ENCODE measurements at regions not wholly inside any gene's neighbourhood (a gene's known extent, or its start where the extent isn't known, plus 50 kb on each side); places are given as distances from the start of the nearest gene placed in this dataset.

DNA sequence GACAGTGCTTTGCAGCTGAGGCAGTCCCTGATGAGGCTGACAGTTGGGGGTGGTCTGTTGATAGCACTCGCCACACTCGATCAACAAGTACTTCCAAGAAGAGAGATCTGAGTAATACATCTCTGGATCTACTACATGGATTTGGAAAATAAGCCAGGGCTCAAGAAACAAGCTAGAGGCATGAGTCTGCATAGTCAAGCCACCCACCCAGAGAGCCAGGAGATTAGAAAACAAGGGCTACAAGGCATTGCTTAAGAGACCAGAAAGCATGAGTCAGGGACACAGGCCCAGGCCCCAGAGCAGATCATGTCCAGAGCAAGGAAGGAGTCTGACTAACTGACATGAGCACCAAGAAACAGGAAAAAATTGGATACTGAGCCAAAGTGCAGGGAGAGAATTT, 196.9 kb upstream of the CWC22 start:
- no peak overlapping the region for H3K4me3 Mint-ChIP-seq (ENCODE audit: low read depth)
- peaks cover 9% of the 10 kb centered on the region for H3K9me3 Mint-ChIP-seq (ENCODE audit: low read depth)
- TF ChIP-seq, protein P1, sequence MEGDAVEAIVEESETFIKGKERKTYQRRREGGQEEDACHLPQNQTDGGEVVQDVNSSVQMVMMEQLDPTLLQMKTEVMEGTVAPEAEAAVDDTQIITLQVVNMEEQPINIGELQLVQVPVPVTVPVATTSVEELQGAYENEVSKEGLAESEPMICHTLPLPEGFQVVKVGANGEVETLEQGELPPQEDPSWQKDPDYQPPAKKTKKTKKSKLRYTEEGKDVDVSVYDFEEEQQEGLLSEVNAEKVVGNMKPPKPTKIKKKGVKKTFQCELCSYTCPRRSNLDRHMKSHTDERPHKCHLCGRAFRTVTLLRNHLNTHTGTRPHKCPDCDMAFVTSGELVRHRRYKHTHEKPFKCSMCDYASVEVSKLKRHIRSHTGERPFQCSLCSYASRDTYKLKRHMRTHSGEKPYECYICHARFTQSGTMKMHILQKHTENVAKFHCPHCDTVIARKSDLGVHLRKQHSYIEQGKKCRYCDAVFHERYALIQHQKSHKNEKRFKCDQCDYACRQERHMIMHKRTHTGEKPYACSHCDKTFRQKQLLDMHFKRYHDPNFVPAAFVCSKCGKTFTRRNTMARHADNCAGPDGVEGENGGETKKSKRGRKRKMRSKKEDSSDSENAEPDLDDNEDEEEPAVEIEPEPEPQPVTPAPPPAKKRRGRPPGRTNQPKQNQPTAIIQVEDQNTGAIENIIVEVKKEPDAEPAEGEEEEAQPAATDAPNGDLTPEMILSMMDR (IDR thresholded peaks at IDR 0.05; ENCODE audit: unreplicated experiment) = no peak
- H3K27me3 Mint-ChIP-seq = no peaks in the 10 kb centered on the region
- no peak for DNase-seq (ENCODE audit: low spot score, unreplicated experiment)
- H3K27ac Mint-ChIP-seq = no peak overlapping the region
- peaks cover 17% of the 10 kb centered on the region for H3K4me1 Mint-ChIP-seq (ENCODE audit: low read depth)
- H3K36me3 Mint-ChIP-seq (ENCODE audit: insufficient read depth) = no peaks in the 10 kb centered on the region

GRCh38 chr2:180202467-180202951, 195.4 kb upstream of the CWC22 start:
- DNase-seq (ENCODE audit: low spot score, unreplicated experiment) = no peak
- peaks cover 3% of the 10 kb centered on the region for H3K9me3 Mint-ChIP-seq (ENCODE audit: low read depth)
- H3K27ac Mint-ChIP-seq = no peak overlapping the region
- TF ChIP-seq, protein P1 (IDR thresholded peaks at IDR 0.05; ENCODE audit: unreplicated experiment) = no peak
- peaks cover 10% of the 10 kb centered on the region for H3K4me1 Mint-ChIP-seq (ENCODE audit: low read depth)
- H3K27me3 Mint-ChIP-seq = no peaks in the 10 kb centered on the region
- no peaks in the 10 kb centered on the region for H3K36me3 Mint-ChIP-seq (ENCODE audit: insufficient read depth)
- H3K4me3 Mint-ChIP-seq (ENCODE audit: low read depth) = no peak overlapping the region

- Mint-ChIP-seq H3K9me3 (ENCODE audit: low read depth) (peaks cover 6% of the 10 kb centered on the region), H3K27me3 (no peaks in the 10 kb centered on the region), H3K4me3 (ENCODE audit: low read depth) (no peak overlapping the region), H3K27ac (peak overlapping the region; percentile 50), H3K36me3 (ENCODE audit: insufficient read depth) (no peaks in the 10 kb centered on the region), H3K4me1 (ENCODE audit: low read depth) (peaks cover 1% of the 10 kb centered on the region)
- no peak for DNase-seq (ENCODE audit: low spot score, unreplicated experiment)
- TF ChIP-seq, protein P1 (IDR thresholded peaks at IDR 0.05; ENCODE audit: unreplicated experiment) = no peak
These were observed 189.4 kb upstream of the CWC22 start for GRCh38 chr2:180196419-180196977.

GRCh38 chr2:180195847-180196246, 188.8 kb upstream of the CWC22 start:
- H3K4me1 Mint-ChIP-seq (ENCODE audit: low read depth) = peaks cover 4% of the 10 kb centered on the region
- DNase-seq (ENCODE audit: low spot score, unreplicated experiment) = no peak
- H3K9me3 Mint-ChIP-seq (ENCODE audit: low read depth) = peaks cover 6% of the 10 kb centered on the region
- no peaks in the 10 kb centered on the region for H3K27me3 Mint-ChIP-seq
- H3K36me3 Mint-ChIP-seq (ENCODE audit: insufficient read depth) = no peaks in the 10 kb centered on the region
- no peak overlapping the region for H3K27ac Mint-ChIP-seq
- TF ChIP-seq, protein P1 (IDR thresholded peaks at IDR 0.05; ENCODE audit: unreplicated experiment) = no peak
- no peak overlapping the region for H3K4me3 Mint-ChIP-seq (ENCODE audit: low read depth)

DNA sequence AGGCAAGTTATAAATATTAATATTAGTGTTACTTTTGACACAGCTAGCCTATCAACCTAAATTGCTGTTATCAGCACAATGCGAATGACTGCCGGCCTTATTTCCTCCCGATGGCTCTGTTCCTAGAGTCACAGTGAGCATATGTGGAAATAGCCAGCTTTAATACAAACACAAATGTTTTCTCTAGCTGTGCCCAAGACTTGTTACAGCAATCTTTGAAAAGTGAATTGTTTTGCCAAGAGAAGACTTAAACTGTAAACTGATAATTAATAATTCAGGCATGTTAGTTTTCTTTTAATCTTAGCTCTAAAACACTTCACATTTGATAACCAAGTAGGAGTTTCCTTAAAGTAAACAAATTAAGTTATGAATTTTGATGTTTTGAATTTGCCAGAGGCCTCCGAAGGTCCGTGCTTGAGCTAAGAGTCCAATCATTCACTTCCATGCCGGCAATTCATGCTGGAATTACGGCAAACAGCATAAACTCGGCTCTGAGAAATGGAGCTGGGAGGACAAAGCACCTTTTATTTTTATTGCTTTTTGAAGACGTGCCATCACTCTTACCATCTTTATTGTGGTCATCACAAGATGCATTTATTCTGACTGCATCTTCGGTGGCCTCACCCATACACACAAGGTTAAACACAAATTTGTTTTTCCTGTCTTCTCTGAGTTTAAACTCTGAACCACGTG, 184.5 kb upstream of the CWC22 start:
- no peak for DNase-seq (ENCODE audit: low spot score, unreplicated experiment)
- Mint-ChIP-seq H3K27me3 (no peaks in the 10 kb centered on the region), H3K4me1 (ENCODE audit: low read depth) (peaks cover 9% of the 10 kb centered on the region), H3K9me3 (ENCODE audit: low read depth) (peaks cover 3% of the 10 kb centered on the region), H3K27ac (no peak overlapping the region), H3K4me3 (ENCODE audit: low read depth) (no peak overlapping the region), H3K36me3 (ENCODE audit: insufficient read depth) (no peaks in the 10 kb centered on the region)
- TF ChIP-seq, protein P1 (IDR thresholded peaks at IDR 0.05; ENCODE audit: unreplicated experiment) = no peak

All from progenitor cell of endocrine pancreas (in vitro differentiated cells).